NCI-H774 (cell line): ENCODE measurements at regions not wholly inside any gene's neighbourhood (a gene's known extent, or its start where the extent isn't known, plus 50 kb on each side); places are given as distances from the start of the nearest gene placed in this dataset.

Experiments
- DNase-seq: peaks from one replicate; lab custom pipeline; 2025; lab: John Stamatoyannopoulos, UW

DNA sequence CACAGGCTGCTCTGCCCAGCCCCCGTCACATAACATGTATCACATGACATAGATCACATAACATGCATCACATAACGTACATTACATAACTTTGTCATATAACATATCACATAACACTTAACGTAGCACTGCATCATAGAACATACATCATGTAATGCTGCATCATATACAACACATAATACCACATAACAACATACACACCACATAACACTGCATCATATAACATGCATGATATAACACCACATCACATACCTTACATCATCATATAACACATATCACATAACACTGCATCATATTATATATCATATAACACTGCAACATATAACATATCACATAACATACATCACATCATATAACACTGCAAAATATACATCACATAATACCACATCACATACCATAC, 83.8 kb downstream of the AXIN2 start:
- no peak for DNase-seq

DNA sequence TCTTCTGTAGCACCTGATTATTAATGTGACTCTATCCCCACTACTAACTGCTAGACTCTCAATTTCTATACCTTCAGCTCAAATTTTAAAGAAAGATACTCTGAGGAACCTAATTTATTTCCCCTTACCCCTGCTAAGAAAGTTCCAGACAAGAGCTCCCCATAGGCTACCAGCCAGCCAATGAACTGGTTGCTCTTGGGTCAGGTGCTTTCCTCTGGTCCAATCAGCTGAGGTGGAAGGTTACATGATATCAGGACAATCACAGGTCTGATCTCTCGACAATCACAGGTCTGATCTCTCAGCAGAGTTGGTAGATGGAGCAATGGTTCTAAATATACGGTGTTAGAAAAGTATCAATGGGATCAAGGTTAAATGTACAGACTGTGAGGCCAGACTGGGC, 86.8 kb downstream of the AXIN2 start:
- DNase-seq: no peak

DNA sequence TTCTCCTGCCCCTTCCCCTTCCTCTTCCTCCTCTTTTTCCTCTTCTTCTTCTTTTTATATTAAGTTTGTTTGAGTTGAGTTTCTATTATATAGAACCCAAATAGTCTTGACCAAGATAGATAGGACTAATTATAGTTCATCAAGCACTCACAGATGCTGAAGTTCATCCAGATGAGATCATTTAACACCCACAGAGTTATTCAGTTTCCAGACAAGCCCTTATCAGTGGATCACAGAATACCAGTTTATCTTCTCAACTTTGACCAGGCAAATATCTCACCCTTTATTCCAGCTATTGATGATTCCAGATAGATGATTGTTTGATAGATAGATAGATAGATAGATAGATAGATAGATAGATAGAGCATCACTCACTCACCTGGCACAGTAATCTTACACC, 87.5 kb downstream of the AXIN2 start:
- no peak for DNase-seq

DNA sequence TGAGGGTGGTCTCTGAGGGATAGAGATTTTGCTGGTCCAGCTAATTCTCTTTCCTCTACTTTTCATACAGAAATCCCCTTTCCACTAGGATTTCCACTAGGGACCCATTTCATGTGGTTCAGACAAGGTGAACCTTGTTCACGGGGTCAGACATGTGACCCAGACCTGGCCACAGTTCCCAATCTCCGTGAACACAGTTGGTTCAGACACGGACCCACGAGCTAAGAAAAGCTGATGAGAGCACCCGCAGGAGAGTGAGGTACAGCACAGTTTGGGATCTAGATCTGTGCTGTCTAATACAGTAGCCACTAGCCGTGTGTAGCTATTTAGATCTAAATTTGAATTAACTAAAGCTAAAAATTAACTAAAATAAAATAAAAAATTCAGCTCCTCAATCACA, 88.1 kb downstream of the AXIN2 start:
- no peak for DNase-seq

DNA sequence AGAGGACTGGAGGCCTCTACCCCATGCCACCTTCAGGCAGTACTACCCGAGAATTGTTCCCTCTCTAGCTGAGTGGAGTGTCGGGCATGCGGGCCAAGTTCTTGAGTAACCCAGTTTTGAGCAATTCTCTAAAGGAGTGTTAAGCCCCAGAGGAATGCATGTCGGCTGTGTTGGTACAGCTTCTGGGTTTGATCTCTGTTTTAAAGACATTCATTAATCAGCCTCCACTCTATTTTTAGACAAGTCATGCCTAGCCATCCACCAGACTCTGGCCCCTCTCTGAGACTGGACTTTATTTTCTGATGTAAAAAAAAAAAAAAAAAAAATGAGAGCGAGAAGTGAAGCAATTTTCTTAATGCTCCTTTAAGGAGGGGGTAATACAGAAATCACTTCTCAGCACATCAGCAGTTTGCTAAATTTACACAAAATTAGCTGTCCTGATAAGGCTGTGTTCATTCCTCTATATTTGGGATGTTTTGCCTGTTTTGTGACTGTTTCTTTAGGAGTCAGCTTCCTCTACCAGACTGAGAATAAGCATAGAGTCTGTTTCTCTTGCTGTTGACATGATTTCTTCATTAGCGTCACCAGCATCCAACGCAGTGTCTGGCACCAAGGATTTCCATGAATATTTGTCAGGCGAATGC, 88.7 kb downstream of the AXIN2 start:
- no peak for DNase-seq

DNA sequence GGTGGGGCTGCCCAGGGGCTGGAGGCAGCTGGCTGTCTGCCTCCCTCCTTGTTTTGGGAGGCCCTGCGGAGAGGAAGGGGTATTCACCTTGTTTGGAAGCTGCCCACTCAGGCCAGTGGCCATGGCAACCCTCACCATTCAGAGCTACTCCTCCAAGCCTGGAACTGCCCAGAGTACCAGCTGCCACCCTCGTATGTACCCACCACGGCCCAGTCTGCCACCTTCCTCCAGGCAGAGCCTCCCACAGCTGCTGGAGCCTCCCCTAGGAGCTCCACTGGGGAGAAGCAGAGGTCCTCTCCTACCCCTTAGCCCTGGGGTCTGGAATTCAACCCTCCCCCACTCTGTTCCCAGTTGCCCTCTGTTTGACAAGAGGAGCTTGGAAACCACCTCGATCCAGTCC, 90.7 kb downstream of the AXIN2 start:
- no peak for DNase-seq

DNA sequence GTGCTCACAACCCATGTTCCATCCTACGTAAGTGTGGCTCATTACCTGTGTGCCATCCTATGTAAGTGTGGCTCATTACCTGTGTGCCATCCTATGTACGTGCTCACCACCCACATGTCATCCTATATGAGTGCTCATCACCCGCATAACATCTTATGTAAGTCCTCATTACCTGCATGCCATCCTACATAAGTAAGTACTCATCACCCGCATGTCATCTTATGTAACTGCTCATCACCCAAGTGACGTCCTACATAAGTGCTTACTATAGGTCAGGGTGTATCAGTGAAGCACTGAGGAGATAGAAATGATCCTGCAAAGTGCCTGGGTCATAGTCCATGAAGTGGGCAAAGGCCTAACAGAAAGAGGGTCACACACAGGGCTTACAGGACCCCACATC, 93.1 kb downstream of the AXIN2 start:
- DNase-seq: no peak

DNA sequence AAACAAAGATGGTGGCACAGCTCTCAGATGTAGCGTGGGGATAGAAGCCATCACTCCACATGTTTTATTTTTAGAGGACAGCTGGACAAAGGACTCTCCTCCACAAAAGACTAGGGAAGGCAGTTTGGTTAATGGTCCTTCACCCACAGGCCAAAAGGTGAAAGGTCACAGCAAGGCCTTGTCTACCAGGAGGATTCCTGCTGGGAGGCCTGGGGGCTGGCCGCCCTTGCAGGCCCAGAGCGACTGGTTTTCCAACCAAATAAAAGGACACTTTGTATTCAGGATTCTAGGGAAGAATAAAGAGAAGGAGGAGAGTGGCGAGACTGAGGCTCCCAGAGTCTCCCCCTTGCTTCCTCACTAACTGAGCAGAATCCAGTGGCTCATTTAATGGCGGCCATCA, 94.3 kb downstream of the AXIN2 start:
- DNase-seq: no peak

DNA sequence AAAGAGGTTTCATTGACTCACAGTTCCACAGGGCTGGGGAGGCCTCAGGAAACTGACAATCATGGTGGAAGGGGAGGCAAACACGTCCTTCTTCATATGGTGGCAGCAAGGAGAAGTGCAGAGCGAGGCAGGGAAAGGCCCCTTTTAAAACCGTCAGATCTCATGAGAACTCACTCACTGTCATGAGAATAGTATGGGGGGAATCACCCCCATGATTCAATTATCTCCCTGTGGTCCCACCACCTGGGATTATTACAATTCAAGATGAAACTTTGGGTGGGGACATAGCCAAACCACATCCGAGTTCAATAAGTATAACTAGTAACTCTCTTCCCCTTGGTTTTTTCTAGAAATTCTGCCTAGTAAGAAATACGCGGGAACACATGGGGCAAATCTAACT, 94.9 kb downstream of the AXIN2 start:
- DNase-seq: no peak

DNA sequence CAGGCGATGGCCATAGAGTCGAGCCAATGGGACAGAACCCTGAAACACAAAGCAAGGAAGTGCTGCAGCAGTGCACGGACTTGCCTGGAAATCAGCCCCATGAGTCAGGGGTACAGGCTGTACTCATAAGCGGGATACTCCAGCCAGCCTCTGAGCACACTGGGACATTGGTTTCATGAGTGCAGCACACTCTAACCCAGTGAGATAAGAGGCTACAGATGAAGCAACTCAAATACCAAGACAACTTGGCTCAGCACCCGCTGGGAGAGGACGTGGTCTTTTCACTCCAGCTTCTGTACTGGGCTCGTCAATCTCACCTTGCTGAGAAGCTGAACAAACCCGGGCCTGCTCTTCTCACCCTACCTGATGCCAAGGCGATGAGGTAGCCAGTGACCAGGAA, 98.2 kb downstream of the AXIN2 start:
- DNase-seq: no peak

DNA sequence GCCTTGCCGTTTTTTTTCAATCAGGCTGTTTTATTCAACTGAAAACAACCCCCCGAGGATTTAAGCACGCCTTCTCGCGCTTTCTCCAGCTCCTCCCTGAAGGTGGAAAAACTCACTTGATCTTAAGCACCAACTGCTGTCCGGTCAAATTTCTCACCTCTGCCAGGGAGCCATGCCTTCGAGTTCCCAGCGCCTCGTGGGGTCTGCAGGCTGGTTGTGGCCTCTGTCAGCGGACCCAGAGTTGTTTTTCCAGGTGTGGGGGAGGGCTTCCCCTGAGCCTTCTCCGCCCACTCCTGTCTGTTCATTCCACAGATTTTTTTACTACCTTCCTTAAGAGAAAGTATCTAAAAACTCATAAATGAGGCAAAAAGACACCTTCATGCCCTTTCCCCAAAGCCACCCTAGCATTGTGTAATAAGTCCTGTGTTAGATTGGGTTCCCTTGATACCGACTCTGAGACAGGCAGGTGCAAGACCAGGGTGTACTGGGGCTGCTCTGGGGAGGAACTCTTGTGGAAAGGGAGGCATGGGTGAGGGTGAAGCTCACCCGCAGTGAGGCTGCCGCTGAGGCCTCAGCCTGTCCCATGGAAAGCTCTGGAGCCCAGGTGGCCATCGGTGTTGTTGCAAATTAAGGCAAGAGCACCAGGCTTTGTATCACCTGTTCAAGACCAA, 101.6 kb downstream of the AXIN2 start:
- no peak for DNase-seq

DNA sequence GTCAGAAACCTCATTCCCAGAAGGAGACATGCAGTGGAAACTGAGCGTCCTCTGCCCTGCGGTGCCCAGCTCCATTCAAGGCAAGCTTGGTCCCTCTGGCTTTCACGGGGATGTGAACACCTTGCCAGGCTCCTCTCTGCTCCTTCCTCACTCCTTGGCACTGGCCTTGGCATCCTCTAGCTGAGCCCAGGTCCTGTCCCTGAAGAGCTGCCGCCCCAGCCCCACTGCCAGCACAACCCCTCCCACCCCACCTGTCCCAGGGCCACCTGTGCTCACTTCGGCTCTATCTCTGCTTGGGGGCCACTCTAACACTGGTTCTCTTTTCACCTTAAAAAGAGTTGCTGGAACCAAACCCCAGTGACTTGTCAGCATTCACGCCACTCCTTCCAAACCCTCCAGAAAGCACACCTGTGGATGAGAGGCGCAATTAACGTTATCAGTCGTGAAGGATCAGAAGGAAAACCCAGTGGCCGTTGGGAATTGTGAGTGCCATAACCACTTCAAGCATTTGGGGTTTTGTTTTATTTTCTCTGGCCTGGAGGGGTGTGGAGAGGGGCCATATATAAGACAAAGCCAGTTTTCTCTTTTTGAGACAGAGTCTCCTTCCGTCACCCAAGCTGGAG, 103.7 kb downstream of the AXIN2 start:
- DNase-seq: no peak

DNA sequence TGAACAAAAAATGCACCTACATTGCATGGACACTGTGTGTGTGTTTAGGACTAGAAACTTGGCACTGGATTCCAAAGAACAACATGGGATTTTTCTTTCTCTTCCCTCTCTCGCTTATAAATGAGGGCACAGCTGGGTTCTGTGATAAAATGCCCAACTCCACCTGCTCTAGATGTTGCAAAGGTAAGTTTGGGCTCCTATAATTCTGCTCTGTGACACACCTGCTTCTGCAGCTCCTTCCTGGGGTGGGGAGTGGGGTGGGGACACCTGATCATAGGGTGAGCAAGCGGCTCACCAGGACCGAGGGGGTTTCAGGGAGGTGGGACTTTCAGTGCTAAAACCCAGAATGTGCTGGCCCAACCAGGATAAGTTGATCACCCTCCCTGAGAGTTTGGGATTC, 104.3 kb downstream of the AXIN2 start:
- DNase-seq: peak; percentile 65

DNA sequence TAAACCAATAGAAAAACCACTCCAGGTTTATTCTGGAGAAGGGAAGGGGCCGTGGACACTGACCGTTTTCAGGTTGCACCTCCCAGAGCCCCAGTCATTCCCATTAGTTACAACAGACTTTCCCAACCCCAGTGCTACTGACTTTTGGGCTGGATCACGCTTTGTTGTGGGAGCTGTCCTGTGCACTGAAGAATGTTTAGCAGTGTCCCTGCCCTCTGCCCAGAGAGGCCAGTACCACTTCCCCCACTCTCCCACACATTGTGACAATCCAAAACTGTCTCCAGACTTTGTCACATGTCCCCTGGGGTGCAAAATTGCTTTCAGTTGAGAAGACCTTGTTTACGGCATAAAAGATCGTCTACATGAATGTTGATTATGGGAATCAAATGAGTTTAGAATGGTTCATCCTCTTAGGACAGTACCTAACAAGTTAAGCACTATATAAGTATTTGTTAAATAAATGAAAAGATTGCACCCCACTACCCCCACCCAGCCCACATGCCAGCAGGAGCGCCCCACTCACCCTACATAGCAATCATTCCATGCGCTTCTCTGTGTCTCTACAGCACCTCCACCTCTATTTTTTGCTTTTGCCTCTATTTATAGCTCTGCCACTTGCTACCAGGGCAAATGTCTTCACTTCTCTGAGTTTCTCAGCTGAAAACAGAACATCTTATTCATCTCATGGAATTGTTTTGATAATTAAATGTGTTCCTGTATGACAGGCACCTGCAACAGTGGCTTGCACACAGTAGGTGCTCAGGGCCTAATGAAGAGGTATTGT, 104.9 kb downstream of the AXIN2 start:
- DNase-seq: no peak

DNA sequence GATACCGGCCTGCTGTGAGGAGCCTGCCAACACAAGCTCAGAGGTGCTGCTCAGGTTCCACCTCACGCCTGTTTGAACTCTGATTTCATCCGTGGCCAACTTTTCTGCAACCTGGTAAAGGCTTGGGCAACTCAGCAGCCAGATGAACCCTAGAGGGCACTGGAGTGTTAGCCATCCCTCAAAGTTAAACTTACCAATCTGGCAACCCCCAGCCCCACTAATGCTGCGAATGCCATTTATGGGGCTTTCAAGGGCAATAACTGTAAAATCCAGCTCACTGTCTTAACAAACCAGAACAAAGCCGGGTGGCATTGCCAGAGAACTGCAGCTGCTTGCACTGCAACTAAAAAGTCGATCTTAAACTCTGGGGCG, 105.5 kb downstream of the AXIN2 start:
- DNase-seq: no peak

DNA sequence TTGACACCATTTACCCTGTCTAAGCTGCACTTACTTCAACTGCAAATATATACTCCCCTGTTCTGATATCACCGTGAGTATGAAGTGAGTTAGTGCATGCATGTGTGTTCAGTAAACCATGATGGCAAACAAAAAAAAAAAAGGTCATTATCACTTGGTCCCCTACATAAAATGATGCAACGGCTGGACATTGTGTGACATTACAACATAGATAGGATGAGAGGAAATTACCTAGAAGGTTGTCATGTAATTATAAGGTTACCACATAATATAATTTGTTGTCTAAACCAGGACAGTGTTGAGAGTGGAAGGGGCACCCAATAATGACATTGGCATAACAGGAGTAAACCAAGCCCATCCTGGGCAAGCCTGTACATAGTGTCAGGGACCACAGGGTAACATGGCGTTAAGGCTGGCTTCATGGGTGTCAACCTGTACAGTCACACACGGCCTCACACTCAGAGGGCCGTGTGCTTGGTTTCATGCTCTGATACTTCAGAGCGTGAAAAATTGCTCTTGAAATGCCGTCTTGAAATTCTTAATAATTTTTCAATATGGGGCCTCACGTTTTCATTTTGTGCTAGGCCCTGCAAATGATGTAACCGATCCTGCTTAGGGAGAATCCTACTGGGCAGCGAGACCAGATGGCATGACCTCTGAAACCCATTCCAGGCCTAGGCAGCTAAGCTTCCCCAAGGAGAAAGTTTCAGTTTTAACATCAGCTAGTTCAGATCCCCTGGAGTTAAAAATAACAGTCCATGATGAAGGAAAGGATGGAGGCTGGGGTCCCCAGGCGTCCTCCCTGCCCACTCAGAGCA, 106.1 kb downstream of the AXIN2 start:
- DNase-seq: no peak

DNA sequence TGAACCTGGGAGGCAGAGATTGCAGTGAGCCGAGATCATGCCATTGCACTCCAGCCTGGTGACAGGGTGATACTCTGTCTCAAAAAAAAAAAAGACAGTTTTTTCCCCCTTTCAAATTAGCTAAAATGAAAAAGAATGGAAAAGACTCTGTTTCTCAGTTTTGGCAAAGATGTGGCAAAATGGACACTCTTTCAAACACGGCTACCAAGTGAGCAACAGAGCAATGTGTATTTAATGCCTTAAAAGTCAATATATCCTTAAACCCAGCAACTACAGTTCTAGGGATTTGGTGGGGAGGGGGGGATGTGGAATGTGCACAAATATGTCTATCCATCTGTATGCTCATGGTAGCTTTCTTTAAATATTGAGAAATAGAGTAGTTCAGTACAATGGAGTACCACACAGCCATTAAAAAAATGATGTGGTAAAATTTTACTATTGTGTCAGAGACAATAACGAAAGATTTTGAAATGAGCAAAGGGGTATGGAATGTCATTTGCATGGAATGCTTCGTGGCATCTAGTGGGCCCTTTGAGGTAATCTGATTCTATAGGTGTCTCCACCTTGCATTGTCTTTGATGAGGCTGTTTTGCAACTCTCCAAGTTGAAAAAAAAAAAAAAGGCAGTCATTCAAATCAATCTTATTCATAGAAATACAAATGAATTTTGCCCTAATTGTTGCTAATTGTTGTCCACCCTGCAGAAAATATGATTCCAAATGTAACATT, 108.1 kb downstream of the AXIN2 start:
- no peak for DNase-seq

DNA sequence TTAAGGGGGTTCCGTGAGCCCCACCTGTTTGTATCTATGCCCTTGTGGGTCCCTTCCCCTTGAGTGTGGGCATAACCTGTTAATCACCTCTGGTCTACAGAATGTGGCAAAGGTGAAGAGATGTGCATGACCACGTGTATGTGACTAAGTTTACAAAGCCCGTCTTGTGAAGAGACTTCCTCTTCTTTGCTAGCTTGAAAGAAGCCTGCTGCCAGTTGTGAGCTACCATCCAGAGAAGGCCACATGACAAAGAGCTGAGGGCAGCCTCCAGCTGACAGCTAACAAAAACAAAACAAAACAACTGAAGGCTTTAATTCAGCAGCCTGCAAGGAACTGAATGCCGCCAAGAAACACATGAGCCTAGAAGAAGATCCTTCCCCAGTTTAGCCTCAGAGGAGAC, 112.0 kb downstream of the AXIN2 start:
- no peak for DNase-seq

DNA sequence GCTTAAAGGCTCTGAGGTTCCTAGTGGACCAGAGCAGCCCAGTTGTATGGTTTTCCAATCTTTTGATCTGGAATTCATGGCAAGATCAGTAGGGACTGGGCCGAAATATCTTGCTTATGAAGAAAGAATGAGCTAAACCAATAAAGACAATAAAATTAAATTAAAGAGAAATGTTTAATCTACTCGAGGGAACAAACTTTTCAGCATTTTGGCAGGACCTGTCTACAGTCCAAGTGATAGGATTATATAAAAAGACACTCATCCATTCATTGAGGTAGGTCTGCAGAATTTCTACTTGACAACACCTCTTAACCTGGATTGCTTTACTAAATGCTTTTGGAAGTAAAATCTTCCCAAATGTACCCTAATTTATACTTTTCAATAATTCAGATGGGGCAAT, 113.6 kb downstream of the AXIN2 start:
- DNase-seq: no peak

DNA sequence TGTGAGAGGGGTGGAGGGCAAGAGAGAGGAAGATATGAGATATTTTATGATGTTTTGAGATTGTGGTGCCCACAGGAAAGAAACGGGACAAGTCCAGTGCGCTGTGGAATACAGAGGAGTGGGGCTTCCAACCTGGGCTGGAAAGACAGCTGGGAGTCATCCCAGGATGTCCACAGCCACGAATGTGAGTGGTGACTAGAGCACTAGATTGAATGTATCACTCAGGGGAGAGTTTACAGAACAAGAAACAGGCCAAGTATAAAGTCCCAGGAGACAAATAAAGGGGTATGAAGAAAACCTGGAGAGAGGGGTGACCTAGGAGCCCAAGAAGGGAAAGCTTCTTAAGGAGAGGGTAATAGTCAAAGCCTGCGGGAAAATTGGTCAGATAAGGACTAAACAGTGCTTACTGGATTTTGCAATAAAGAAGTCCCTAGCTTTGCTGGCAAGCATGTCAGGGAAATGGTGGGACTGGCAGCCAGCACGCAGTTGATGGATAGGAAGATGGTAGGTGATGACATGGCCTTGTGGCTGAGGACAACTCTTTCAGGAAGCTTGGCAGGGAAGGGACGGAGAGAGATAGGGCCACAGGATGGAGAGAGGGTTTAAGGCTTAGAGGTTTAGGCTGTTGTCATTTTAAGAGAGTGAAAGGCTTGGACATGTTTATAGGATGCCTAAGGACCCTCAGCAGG, 114.5 kb downstream of the AXIN2 start:
- no peak for DNase-seq

DNA sequence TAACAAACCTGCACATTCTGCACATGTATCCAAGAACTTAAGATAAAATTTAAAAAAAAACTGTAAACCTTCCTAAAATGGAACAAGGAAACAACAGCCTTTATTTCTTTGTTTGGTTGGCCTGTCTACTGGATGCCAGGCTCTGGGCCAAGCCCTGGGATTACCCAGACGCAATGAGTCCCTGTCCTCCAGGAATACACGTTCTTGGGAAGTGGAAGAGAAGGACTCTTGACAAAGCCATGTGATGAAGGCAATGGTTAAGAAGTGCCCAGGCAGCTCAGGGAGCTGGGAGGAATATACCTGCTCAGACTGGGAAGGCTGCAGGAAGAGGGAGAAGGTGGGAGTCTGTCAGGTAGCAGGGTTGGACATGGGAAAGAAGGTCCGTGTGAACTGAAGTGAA, 115.4 kb downstream of the AXIN2 start:
- DNase-seq: no peak
